ENCODE measurements at regions not wholly inside any gene's neighbourhood (a gene's known extent, or its start where the extent isn't known, plus 50 kb on each side); places are given as distances from the start of the nearest gene placed in this dataset.

- DNase-seq (ENCODE audit: extremely low read depth, low read depth): no peak
These were observed 974.2 kb upstream of the CDH9 start for GRCh38 chr5:28012538-28012937.

- DNase-seq (ENCODE audit: extremely low read depth, low read depth): no peak
These were observed 971.2 kb upstream of the CDH9 start for GRCh38 chr5:28009576-28009975.

GRCh38 chr5:27996665-27997064 is 958.3 kb upstream of the CDH9 start:
- no peak for DNase-seq (ENCODE audit: extremely low read depth, low read depth)

- DNase-seq (ENCODE audit: extremely low read depth, low read depth): no peak
These were observed 957.5 kb upstream of the CDH9 start for GRCh38 chr5:27995867-27996266.

GRCh38 chr5:27978322-27978721 is 939.9 kb upstream of the CDH9 start:
- no peak for DNase-seq (ENCODE audit: extremely low read depth, low read depth)

- no peak for DNase-seq (ENCODE audit: extremely low read depth, low read depth)
These were observed 930.8 kb upstream of the CDH9 start for GRCh38 chr5:27969157-27969556.

- DNase-seq (ENCODE audit: extremely low read depth, low read depth): no peak
These were observed 924.8 kb upstream of the CDH9 start for GRCh38 chr5:27963050-27963783.

GRCh38 chr5:27962198-27962597 is 923.8 kb upstream of the CDH9 start:
- DNase-seq (ENCODE audit: extremely low read depth, low read depth): no peak

- DNase-seq (ENCODE audit: extremely low read depth, low read depth): no peak
These were observed 908.7 kb upstream of the CDH9 start for GRCh38 chr5:27947088-27947487.

- DNase-seq (ENCODE audit: extremely low read depth, low read depth): no peak
These were observed 906.1 kb upstream of the CDH9 start for GRCh38 chr5:27944471-27944870.

- DNase-seq (ENCODE audit: extremely low read depth, low read depth): no peak
These were observed 900.6 kb upstream of the CDH9 start for GRCh38 chr5:27938989-27939388.

- DNase-seq (ENCODE audit: extremely low read depth, low read depth): no peak
These were observed 889.7 kb upstream of the CDH9 start for GRCh38 chr5:27928060-27928459.

GRCh38 chr5:27911216-27911615 is 872.8 kb upstream of the CDH9 start:
- no peak for DNase-seq (ENCODE audit: extremely low read depth, low read depth)

- no peak for DNase-seq (ENCODE audit: extremely low read depth, low read depth)
These were observed 870.0 kb upstream of the CDH9 start for GRCh38 chr5:27908341-27908740.

- no peak for DNase-seq (ENCODE audit: extremely low read depth, low read depth)
These were observed 868.7 kb upstream of the CDH9 start for GRCh38 chr5:27906931-27907601.

- DNase-seq (ENCODE audit: extremely low read depth, low read depth): no peak
These were observed 868.1 kb upstream of the CDH9 start for GRCh38 chr5:27906481-27906880.

- no peak for DNase-seq (ENCODE audit: extremely low read depth, low read depth)
These were observed 862.4 kb upstream of the CDH9 start for GRCh38 chr5:27900761-27901160.

GRCh38 chr5:27876071-27876470 is 837.7 kb upstream of the CDH9 start:
- no peak for DNase-seq (ENCODE audit: extremely low read depth, low read depth)

GRCh38 chr5:27875148-27875547 is 836.8 kb upstream of the CDH9 start:
- no peak for DNase-seq (ENCODE audit: extremely low read depth, low read depth)

GRCh38 chr5:27868292-27868691 is 829.9 kb upstream of the CDH9 start:
- DNase-seq (ENCODE audit: extremely low read depth, low read depth): no peak

- no peak for DNase-seq (ENCODE audit: extremely low read depth, low read depth)
These were observed 817.1 kb upstream of the CDH9 start for GRCh38 chr5:27855491-27855890.

GRCh38 chr5:27854243-27854852 is 816.0 kb upstream of the CDH9 start:
- no peak for DNase-seq (ENCODE audit: extremely low read depth, low read depth)

Data from NCI-H460 (cell line).